ENCODE measurements at regions not wholly inside any gene's neighbourhood (a gene's known extent, or its start where the extent isn't known, plus 50 kb on each side); places are given as distances from the start of the nearest gene placed in this dataset.
"Not testable (repeated sequence)": the region's sequence is repeated elsewhere in the genome, so short reads cannot be mapped to it uniquely, and the experiment has no call there.

- no peak for FAIRE-seq
These were observed 78.7 kb upstream of the LAPTM4A start for GRCh38 chr2:20130160-20130560.

GRCh38 chr2:20129331-20130159 is 78.1 kb upstream of the LAPTM4A start:
- no peak for FAIRE-seq

GRCh38 chr2:20128506-20129330 is 77.3 kb upstream of the LAPTM4A start:
- FAIRE-seq: peak; percentile 92

- no peak for FAIRE-seq
These were observed 75.0 kb upstream of the LAPTM4A start for GRCh38 chr2:20126469-20126868.

GRCh38 chr2:20126040-20126439 is 74.6 kb upstream of the LAPTM4A start:
- FAIRE-seq: no peak

GRCh38 chr2:20125616-20126015 is 74.2 kb upstream of the LAPTM4A start:
- no peak for FAIRE-seq

- no peak for FAIRE-seq
These were observed 73.7 kb upstream of the LAPTM4A start for GRCh38 chr2:20125164-20125563.

GRCh38 chr2:20123871-20124594 is 72.6 kb upstream of the LAPTM4A start:
- FAIRE-seq: no peak

GRCh38 chr2:20122864-20123263 is 71.4 kb upstream of the LAPTM4A start:
- no peak for FAIRE-seq

- no peak for FAIRE-seq
These were observed 69.4 kb upstream of the LAPTM4A start for GRCh38 chr2:20120569-20121416.

- FAIRE-seq: no peak
These were observed 66.6 kb upstream of the LAPTM4A start for GRCh38 chr2:20118051-20118450.

GRCh38 chr2:20115902-20116301 is 64.5 kb upstream of the LAPTM4A start:
- FAIRE-seq: no peak

GRCh38 chr2:20115374-20115773 is 63.9 kb upstream of the LAPTM4A start:
- FAIRE-seq: no peak

GRCh38 chr2:20113986-20114938 is 62.8 kb upstream of the LAPTM4A start:
- no peak for FAIRE-seq

GRCh38 chr2:20113004-20113796 is 61.8 kb upstream of the LAPTM4A start:
- no peak for FAIRE-seq

GRCh38 chr2:20112361-20112760 is 60.9 kb upstream of the LAPTM4A start:
- not testable (repeated sequence) for FAIRE-seq

GRCh38 chr2:20111311-20112131 is 60.1 kb upstream of the LAPTM4A start:
- FAIRE-seq: no peak

- FAIRE-seq: no peak
These were observed 59.4 kb upstream of the LAPTM4A start for GRCh38 chr2:20110876-20111275.

- FAIRE-seq: no peak
These were observed 59.0 kb upstream of the LAPTM4A start for GRCh38 chr2:20110383-20110782.
